Neural cell (in vitro differentiated cells): ENCODE measurements at regions not wholly inside any gene's neighbourhood (a gene's known extent, or its start where the extent isn't known, plus 50 kb on each side); places are given as distances from the start of the nearest gene placed in this dataset.

Experiments
- EZH2 ChIP-seq: fragments of 200-600, 300-800 bp; shearing (Covaris generic), sonication (generic); IDR thresholded peaks from 2 replicates; pipeline ENCODE4 v1.6.1; 2014; ENCODE audit warnings: antibody characterized with exemption, low read length, borderline replicate concordance, mild to moderate bottlenecking; ENCODE audit not compliant: insufficient read depth, poor library complexity, severe bottlenecking
- POLR2AphosphoS5 ChIP-seq: IDR thresholded peaks from 2 replicates; pipeline ENCODE4 v1.6.1; 2012
- TF ChIP-seq, protein P1 (sequence below): fragments of 450-650 bp; IDR thresholded peaks from 2 replicates; pipeline ENCODE4 v1.5.1; 2014; ENCODE audit warnings: antibody characterized with exemption, mild to moderate bottlenecking, moderate library complexity; ENCODE audit not compliant: poor library complexity, severe bottlenecking
- TF ChIP-seq, protein P2 (sequence below): IDR thresholded peaks from 2 replicates; pipeline ENCODE4 v1.6.1; 2012; ENCODE audit warnings: borderline replicate concordance

DNA sequence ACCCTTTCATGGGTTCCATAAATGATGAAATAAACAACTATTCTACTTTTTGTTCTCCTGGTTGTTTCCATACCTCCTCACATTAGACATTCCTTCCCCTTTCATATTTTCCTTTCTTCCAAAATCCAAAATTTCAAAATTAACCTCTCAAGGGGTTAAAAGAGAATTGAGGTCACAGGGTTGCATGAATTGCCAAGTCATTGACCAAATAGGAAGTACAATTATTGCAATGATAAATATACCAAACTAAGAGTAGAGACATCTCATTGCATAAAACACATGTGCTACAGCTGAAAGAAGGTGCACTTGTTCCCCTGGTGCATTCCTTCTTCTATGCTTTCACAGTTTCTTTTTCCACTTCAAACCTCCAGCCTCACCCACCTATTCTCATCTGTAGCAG is 136.1 kb downstream of the KCTD12 start:
- TF ChIP-seq, protein P1, sequence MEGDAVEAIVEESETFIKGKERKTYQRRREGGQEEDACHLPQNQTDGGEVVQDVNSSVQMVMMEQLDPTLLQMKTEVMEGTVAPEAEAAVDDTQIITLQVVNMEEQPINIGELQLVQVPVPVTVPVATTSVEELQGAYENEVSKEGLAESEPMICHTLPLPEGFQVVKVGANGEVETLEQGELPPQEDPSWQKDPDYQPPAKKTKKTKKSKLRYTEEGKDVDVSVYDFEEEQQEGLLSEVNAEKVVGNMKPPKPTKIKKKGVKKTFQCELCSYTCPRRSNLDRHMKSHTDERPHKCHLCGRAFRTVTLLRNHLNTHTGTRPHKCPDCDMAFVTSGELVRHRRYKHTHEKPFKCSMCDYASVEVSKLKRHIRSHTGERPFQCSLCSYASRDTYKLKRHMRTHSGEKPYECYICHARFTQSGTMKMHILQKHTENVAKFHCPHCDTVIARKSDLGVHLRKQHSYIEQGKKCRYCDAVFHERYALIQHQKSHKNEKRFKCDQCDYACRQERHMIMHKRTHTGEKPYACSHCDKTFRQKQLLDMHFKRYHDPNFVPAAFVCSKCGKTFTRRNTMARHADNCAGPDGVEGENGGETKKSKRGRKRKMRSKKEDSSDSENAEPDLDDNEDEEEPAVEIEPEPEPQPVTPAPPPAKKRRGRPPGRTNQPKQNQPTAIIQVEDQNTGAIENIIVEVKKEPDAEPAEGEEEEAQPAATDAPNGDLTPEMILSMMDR, result no peak
- no peak for TF ChIP-seq POLR2AphosphoS5
- TF ChIP-seq, protein P2, sequence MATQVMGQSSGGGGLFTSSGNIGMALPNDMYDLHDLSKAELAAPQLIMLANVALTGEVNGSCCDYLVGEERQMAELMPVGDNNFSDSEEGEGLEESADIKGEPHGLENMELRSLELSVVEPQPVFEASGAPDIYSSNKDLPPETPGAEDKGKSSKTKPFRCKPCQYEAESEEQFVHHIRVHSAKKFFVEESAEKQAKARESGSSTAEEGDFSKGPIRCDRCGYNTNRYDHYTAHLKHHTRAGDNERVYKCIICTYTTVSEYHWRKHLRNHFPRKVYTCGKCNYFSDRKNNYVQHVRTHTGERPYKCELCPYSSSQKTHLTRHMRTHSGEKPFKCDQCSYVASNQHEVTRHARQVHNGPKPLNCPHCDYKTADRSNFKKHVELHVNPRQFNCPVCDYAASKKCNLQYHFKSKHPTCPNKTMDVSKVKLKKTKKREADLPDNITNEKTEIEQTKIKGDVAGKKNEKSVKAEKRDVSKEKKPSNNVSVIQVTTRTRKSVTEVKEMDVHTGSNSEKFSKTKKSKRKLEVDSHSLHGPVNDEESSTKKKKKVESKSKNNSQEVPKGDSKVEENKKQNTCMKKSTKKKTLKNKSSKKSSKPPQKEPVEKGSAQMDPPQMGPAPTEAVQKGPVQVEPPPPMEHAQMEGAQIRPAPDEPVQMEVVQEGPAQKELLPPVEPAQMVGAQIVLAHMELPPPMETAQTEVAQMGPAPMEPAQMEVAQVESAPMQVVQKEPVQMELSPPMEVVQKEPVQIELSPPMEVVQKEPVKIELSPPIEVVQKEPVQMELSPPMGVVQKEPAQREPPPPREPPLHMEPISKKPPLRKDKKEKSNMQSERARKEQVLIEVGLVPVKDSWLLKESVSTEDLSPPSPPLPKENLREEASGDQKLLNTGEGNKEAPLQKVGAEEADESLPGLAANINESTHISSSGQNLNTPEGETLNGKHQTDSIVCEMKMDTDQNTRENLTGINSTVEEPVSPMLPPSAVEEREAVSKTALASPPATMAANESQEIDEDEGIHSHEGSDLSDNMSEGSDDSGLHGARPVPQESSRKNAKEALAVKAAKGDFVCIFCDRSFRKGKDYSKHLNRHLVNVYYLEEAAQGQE, result no peak
- no peak for TF ChIP-seq EZH2
